Fibroblast of upper back skin (primary cell): ENCODE measurements at regions not wholly inside any gene's neighbourhood (a gene's known extent, or its start where the extent isn't known, plus 50 kb on each side); places are given as distances from the start of the nearest gene placed in this dataset.
A peak's percentile ranks its signal among the peaks of the same experiment; 100 is the strongest.

Experiments used
- DNase-seq: peaks from one replicate; pipeline ENCODE4 v3.0.0-alpha.2; 2013

DNA sequence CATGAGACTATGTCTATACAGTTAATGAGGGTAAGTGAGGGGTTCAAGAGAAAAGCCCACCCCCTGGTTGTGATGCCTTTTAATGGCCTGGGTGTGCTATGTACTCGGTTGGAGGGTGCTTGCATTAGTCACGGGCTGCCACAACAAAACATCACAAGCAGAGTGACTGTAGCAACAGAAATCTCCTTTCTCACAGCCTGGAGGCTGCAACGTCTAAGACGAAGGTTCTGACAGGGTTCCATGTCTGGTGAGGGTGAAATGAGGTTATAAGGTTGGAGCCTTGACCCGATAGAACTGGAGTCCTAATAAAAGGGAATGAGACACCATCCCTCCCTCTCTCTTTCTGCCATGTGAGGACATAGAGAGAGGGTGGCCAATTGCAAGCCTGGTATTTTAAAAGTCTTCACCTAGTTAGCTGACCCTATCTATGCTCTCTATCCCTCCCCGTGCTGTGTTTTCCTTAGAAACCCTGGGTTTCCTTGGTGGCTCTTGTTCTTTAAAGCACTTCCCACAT is 126.0 kb upstream of the GDF10 start:
- no peak for DNase-seq

DNA sequence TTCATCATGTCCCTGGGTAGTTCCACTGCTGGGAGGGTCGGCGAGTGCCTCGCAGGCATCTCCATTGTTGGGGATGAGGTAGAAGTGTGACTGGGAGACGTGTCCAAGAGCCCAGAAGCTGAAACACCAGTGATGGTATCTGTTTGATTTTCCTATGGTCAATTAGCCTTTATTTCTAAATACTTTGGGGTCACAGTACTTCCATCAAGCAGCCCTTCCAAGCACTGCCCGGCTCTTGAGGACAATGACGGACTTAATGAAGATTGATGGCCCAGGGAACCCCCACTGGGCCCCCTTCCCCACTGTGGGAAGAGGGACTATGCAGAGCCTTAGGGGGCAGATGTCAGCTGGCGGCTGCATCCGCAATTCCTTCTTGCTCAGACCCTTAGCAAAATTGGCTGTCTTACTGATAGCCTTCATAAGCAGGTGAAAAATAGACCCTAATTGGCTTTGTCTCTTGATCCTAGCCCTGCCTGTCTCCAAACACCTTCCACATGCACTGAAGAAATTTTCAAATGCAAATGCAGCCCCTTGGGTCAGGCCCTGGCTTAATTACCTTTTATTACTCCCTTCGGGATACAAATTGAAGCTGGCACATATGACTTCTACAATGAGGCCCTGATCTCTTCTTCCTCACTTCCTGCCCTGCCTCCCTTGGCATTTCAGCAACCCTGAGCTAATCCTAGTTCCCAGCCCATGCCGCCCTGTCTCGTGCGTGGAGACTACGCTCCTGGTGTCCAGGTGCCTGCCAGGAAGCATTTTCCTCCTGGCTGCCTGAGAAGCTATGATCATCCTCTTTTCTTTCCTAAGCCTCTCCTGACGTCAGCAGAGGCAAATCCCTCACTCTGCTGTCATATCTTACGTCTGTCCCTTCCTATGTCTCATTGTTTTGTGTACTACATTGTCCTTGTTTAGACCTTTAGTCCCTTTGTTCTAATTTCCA is 124.5 kb upstream of the GDF10 start:
- no peak for DNase-seq

DNA sequence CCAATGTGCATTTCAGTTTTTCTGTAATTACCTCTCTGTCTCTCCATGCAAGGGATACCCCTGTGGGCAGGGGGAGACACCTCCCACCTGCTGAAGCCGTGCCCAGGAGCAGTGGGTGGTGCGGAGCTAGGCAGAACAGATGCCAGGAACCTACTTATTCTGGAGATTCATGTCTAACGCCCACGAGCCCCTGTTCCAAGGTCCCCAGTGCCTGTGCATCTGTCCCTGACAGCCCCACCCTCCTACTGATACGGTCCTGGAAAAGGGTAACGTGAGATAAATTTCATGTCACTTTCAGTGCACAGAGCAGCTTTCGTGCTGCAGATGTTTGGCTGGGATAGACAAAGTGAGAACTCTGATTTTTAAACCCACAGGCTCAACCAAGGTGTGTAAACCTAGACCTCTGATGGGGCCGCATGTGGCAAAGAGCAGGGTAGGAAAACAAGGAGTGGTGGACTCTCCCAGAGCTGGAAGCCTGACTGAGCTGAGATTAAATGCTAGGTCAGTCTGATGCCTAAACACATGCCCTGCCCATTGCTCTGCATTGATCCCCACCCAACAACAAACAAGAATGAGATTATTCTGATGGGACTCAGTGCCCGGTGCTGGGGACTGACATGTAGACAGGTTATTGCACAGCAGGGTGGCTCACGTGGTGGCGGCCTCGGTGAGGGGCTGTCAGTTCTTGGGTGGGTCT is 123.6 kb upstream of the GDF10 start:
- DNase-seq, result no peak

DNA sequence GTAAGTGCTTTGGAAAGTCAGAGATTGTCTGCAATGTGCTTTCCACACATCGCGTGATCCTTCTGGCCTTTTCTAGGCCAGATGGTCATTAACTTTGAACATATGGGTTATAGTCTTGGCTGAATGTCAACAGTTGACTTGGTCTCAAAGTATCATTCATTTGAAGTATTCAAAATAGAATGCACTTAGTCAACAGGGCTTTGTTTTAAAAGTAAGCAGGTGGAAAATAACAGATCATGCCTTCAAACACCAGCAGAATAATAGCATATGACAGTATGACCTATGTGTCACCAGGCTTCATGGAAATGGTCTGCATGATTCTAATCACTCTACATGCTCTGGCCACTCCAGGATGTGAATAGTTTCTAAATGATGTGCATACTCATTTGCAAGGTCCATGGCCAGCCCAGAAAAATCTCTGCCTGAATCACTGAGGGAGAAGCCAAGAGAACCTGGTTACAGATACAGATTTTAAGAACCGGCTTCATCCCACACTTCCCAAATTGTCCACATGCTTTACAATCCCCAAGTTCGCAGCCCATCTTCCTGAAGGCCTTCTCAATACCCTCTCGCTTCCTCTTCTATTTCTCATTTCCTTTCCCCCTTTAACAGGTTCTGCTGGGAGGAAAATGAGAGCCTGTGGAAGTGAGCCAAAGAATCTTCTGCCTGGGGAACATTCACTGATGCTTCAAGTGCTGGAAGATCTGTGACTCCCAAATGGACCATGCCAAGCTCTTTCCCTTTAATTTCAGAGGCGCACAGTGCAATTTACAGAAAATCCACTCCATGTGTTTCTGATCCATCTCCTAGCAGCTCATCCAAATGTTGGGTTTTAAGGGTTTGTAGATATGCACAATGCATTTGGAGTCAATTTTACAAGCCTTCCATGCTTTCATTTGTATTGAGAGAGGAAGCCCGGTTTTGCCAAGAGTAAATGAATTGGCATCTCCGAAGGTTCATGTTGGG is 122.8 kb upstream of the GDF10 start:
- peak; percentile 50 for DNase-seq

DNA sequence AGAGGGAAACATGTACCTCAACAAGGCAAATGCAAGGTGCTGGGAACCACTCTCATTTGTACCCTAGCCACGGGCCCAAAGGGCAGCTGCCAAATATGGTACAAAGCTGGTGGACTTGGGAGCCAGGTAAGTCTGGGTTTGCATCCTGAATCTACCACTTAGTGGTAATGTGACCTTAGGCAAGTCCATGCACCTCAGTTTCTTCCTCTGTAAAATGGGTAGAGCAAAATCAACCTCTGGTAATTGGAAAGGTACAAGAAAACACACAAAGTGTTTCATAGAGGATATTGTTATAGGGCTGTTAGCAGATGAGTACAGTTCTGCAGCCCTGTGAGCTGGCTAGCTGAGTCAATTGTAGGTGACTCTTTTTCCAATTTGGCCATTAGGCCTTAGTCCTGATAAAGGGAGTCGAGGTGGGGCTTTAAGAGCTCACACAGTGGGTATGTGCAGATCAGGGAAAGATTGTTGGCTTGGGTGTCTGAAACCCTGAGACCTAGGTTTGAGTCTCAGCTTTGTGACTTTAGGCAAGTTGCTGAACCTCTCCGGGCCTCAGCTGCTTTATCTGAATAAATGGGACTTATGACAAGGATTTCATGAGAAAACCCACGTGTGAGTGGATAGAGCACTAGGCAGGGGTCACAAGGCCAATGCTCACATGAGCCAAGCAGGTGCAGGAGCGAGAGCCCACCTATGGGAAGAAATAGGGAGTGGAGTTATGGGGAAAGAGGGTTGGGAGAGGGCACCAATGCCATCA is 121.3 kb upstream of the GDF10 start:
- DNase-seq, result no peak

DNA sequence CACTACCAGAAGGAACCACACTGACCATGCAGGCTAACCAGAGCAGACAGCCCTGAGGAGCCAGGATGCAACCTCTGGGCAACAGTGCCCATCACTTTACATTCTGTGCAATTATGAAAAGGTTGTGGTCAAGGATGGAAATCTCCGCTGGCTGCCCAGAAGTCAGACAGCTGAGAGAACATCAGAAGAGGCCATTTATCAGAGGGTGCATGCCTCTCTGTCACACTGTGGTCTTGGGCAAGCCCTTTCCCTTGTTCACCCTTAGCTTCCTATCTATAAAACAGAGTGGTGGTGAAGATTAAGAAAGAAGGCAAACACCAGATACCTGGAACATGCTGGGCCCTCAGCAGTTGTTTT is 120.7 kb upstream of the GDF10 start:
- DNase-seq, result no peak

DNA sequence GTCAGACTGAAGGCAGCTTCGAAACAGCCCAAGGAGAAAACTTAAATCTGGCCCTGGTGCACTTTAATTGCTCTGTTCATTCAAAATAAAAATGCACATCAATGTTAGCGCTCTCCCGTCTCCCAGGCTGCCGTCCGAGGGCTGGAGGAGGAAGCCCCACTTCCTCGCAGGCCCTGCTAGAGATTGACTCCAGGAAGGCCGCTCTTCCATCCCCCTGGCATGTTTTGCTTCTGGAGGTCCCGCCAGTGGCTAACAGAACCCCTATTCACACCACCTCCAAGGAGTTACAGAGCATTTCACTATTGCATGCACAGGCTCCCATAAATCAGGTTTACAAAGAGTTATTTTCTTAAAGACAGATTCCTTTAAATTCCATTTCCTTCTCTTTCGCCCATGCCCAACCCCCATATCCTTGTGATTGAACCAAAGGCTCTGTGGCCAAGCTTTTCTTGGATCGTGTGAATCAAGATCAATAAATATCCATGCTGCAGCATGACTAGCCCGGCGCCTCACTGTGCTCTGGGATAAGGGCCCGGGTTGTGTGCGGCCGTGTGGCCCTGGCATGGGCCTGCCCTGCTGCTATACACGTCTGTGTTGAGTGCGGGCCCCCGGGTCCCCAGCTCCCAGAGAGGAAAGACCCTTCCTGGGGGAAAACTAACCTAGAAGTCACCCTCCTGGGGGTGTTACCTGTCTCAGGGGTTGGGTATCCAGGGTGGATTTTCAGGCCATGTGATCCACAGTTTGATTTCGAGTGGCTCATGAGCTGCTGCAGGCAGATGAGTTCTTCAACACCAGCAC is 118.7 kb upstream of the GDF10 start:
- DNase-seq, result no peak

DNA sequence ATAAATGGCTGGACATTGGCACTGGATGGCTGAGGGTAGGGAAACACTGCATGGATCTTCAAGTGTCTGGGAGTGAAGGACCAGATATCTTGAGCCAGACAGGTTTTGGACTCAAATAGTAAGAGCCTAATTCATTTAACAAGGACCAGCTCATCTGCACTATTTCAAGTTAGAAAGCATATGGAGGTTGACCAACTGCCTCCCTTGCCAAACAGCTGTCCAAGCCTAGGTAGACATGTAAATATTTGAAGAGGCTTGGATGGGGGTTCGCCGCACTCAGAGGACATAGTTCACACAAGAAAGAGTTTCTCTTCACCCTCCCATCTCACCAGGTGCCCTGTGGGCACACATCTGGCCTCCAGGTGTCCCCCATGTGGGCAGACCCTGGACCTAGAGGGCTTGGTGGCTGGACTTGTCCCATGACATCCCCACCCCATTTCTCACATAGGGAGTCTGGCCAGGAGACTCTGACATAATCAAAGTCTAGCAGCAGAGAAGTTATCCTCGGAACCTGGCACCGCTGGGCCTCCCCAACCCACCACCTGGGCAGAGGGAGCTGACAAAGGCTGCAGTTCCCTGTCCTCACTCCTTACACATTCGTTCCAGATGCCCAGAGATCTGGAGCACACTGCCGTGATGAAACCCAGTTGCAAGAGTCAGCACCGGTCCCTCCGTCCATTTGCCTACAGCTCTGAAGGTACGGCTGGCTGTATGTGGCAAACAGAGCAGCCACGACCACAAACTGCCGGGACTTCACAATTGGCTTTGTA is 116.9 kb upstream of the GDF10 start:
- no peak for DNase-seq

DNA sequence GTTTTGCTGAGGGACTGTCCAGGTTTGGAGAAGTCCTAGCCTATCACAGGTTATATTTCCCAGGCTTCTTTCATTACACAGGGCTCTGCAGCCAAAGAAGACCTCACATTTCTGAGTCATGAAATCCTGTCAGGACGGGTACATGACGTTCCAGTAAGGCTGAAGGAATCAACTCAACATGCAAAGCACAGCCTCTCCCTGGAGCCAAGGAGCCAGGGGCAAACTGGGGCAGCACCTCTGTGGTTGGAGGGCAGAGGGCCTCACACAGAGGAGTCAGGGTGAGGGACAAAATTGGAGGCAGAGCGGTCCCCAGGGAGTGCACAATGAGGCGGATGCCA is 116.3 kb upstream of the GDF10 start:
- no peak for DNase-seq

DNA sequence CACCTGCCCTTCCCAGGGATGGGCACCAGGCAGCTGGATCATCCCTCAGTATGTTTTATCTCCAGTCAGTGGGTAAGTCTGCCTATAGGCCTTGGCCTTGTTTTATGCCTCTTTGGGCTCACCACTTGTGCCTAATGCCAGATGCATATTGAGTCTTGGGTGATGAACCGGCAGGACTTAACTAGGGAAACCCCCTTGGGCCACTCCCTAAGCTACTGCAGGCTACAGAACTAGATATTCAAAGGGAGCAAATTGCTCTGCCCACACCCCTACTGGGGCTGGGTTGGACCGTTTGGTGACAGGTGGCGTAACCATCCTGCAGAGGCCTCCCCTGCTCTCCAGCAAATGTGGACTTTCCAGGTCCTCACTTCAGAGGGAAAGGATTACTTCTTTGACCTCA is 115.7 kb upstream of the GDF10 start:
- no peak for DNase-seq

DNA sequence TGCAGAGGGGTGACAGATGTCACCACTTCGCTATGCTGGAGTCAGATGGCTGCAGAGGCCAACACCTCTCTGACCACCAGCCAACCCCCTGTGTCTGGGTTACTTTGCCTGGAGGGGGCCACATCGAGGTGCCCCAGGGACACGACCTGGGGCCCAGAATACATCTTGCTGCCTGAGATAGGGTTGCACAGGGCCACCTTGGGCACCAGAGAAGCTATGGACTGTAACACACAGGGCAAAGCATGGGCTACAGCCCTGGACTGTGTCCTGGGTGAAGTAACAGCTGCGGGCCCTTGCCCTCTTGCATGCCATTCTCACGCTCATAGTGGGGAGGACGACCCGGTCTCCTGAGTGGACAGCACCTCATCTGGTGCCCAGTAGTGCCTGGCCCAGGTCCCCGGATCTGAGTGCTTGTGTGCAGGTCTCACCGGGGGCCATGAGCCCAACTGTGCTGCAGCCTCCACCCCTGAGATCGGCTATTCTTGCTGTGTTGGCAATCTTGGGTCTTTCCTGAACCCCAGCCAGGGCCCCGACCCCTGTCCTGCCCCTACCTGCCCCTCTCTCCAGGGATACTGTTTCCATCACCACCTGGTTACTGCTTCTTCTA is 115.2 kb upstream of the GDF10 start:
- no peak for DNase-seq

DNA sequence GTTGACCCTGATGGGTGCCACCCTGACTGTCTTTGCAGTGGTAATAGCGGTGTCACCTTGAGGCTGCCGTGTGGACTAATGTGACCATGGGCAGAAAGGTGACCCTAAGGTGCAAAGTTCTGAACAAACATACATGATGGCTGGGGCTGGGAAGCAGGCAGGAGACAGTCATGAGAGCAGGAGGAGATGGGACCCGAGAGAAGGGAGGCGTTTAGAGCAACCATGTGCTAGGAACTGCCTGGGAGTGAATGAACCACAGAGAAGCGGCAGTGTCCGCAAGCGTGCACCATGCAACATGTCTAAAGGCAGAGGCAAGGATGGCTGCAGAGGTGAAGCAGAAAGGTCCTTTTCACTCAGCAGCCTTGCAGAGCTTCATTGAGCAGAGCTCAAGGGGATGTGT is 113.1 kb upstream of the GDF10 start:
- no peak for DNase-seq

DNA sequence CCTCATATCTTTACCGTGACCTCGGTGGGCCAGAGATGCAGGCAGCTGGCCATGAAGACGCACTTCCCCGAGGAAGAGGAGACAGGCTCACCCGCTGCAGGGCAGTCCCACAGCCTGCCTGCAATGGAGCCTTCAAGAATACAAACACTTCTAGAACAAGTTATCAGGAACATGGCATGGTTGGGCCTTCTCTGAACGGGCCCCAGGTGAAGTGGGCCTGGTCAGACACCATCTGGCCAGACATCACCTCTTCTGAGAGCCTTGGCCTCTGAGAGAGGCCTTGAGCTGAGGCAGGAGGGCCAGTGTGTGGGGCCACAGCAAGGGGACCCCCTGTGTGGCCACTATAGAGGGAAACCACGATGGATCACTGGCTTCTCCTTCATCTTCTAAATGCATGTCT is 112.4 kb upstream of the GDF10 start:
- no peak for DNase-seq

DNA sequence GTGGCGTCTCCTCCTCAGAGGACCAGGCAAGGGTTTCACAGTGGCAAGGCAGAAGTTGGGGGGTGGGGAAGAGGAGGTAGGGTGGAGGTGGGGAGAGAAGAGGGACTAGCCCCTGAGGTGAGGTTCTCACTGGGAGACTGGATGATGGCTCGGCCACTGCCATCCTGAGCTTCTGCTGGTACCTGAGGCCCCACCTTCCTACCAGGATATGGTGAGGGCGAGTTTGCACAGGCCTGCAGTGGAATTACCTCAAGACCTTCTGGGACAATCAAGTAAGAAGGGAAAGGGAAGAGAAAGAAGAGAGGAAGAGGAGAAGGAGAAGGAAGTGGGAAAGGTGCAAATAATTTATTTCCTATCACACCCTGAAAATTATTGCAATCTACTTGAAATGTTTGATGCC is 111.8 kb upstream of the GDF10 start:
- DNase-seq, result no peak

DNA sequence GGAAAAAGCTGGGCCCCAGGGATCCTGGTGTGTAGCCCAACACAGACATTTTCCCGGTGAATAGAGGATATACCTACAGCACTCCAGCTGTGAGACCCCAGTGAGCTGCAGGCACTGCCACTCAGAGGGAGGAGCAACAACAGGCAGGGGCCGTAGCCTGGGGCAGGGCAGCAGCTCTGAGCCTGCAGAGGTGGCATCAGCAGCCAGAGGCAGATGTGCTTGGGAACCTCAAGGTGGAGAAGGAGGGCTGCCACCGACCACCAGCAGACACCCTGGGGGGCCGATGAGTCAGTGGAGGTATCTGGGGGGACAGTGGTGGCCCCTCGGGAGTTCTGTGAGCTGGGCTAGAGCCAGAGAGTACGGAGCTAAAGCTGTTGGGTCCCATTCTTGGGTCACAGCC is 110.2 kb upstream of the GDF10 start:
- DNase-seq, result no peak

DNA sequence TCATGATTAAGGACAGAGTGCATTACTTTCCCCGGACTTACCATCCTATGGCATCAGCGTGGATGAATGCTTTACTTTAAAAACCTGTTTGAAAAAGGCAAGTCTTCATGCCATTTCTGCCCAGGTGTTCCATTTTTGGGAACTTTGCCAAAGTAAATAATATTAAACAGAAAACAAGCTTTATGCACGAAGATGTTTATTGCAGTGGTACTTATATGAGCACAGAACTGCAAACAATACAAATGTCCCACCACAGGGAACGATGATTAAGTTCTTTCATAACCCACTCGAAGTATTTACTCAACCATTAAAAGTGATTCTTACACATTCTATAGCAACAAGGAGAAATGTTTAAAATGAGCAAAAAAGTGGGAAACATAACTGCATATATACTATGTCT is 109.7 kb upstream of the GDF10 start:
- DNase-seq, result no peak

DNA sequence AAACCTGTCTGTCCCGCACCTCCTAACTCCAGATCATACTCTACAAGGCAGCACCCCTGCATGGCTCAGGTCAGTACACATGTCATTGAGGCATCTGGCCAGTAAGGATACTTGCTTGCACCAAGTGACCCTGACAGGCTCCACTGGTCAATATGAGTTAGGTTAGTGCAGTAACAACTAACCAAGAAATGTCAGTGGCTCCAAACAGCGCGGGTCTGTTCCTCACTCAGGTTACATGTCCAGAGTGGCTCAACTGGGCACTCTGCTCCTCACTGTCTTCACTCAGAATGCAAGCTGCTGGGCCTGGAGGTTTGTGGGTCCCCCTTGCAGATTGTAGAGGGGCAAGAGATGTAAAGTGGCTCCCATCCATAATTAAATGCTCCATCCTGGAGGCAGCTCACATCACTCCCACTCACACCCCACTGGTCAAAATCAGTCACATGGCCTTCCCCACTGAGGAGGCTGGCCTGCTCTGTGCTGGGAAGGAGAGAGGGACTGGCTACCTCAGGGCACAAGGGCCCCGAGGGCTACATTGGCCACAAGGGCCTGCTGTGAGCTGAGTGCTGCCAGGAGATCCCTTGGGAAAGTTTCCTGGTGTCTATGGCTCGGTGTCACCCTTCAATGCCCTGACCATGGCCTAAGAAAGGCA is 109.1 kb upstream of the GDF10 start:
- DNase-seq, result no peak

DNA sequence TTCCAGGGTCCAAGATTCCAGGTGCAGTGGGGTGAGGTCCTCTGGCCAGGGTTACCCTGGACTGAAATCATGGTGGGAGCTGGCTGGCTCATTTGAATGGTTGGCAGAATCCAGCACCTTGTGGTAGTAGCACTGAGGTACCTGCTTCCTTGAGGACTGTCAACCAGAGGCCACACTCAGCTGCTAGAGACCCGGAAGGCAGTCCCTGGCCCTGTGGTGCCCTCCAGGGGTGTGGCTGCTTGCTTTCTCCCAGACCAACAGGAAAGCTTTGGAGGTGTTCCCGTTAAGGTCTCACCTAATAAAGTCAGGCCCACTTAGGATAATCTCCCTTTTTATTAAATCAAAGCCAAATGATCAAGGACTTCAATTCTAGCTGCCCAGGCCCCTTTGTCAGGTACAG is 107.7 kb upstream of the GDF10 start:
- DNase-seq, result no peak

DNA sequence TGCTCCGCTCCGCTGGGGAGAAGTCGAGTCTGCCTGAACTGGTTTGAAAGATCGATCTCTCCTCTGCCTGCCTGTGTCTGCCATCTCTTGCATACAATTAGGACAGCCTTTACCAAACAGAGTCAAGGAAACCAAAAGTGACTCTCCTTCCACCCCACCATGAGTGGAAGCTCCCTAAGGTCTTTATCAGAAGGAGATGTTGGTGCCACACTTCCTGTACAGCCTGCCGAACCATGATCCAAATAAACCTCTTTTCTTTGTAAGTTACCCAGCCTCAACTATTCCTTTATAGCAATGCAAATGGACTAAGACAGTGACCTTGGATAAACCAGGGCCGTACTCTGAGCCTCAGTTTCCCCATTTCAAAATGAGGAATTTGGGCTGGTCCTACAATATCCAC is 106.3 kb upstream of the GDF10 start:
- no peak for DNase-seq
